HepG2 (cell line): ENCODE measurements at regions not wholly inside any gene's neighbourhood (a gene's known extent, or its start where the extent isn't known, plus 50 kb on each side); places are given as distances from the start of the nearest gene placed in this dataset.

Experiments used
- ATAC-seq: fragments of 200-7000 bp; cut with Tn5 transposase; 3 replicates; pipeline ENCODE4 v1.9.1; 2020; ENCODE audit warnings: mild to moderate bottlenecking, moderate library complexity
- BruUV-seq: library from RNA; stranded (reverse); fragments of 400-500 nt; replicated peaks from 2 replicates; lab custom pipeline; 2021; lab: Mats Ljungman, UMichigan
- CTCF ChIA-PET: fragments of 300-600 bp; formaldehyde crosslinking; extraction: SDS; loops from one replicate; lab custom pipeline; 2021; ENCODE audit warnings: low total read pairs, inconsistent platforms, low intra/inter-chr PET ratio; lab: Yijun Ruan, JAX
- POLR2A ChIA-PET: fragments of 350-600 bp; sonication (Branson Sonifier 250); formaldehyde crosslinking; loops from one replicate; lab custom pipeline; 2020; ENCODE audit warnings: antibody characterized with exemption, inconsistent platforms; lab: Yijun Ruan, JAX
- DNase-seq: peaks from one replicate; pipeline ENCODE4 v3.0.0-alpha.2; 2015; ENCODE audit warnings: low spot score
- FAIRE-seq: peaks from 3 replicates; lab custom pipeline; 2011; peaks lifted over from hg19 to GRCh38; lab: Jason Lieb, UNC
- H2AFZ ChIP-seq: one replicate; pipeline ENCODE4 v1.6.1; 2011; ENCODE audit warnings: low read length, inconsistent platforms
- H3K27ac ChIP-seq: fragments of 300-600 bp; 3 replicates; pipeline ENCODE4 v1.8.0; 2011; ENCODE audit warnings: mixed run types, mild to moderate bottlenecking, mixed read lengths, low read length, inconsistent platforms; ENCODE audit not compliant: insufficient read depth; ENCODE audit errors: extremely low read length
- H3K27me3 ChIP-seq, 2 experiments: fragments of 200-600 bp in 1 of 2; 2 replicates in 1 of 2; 3 replicates in 1 of 2; pipeline versions ENCODE4 v1.6.0 to v1.8.0; 2011; ENCODE audit warnings: low read length in 2 of 2, mild to moderate bottlenecking in 2 of 2, moderate library complexity in 2 of 2, inconsistent platforms in 1 of 2; ENCODE audit not compliant: insufficient read depth in 2 of 2, control insufficient read depth in 1 of 2
- H3K36me3 ChIP-seq, 2 experiments: fragments of 200-600 bp in 1 of 2; replicated peaks in 1 of 2; 2 replicates in 1 of 2; 3 replicates in 1 of 2; pipeline versions ENCODE4 v1.5.1 to v1.8.0; 2011; ENCODE audit warnings: low read length in 2 of 2, inconsistent platforms in 1 of 2; ENCODE audit not compliant: insufficient read depth in 2 of 2, control insufficient read depth in 1 of 2
- H3K4me1 ChIP-seq: 2 replicates; pipeline ENCODE4 v1.5.1; 2012; ENCODE audit warnings: low read length, inconsistent platforms; ENCODE audit not compliant: insufficient read depth
- H3K4me2 ChIP-seq: 2 replicates; pipeline ENCODE4 v1.6.0; 2011; ENCODE audit warnings: low read depth, low read length, inconsistent platforms
- H3K4me3 ChIP-seq, 3 experiments: fragments of 200-600 bp in 1 of 3; sonication (generic), shearing (Covaris generic) in 1 of 3; replicated peaks in 1 of 3; 2 replicates each; pipeline ENCODE4 v1.5.1; 2011 to 2016; ENCODE audit warnings: low read length in 3 of 3, inconsistent platforms in 2 of 3, low read depth in 2 of 3, mild to moderate bottlenecking in 2 of 3, control low read depth in 1 of 3, mixed read lengths in 1 of 3; ENCODE audit not compliant: insufficient read depth in 1 of 3
- H3K79me2 ChIP-seq: one replicate; pipeline ENCODE4 v1.6.1; 2011; ENCODE audit warnings: low read length, inconsistent platforms; ENCODE audit not compliant: insufficient read depth
- H3K9ac ChIP-seq: 2 replicates; pipeline ENCODE4 v1.6.0; 2011; ENCODE audit warnings: mild to moderate bottlenecking, low read depth, low read length, inconsistent platforms; ENCODE audit not compliant: insufficient read depth
- H3K9me3 ChIP-seq: 2 replicates; pipeline ENCODE4 v1.5.1; 2012; ENCODE audit warnings: mild to moderate bottlenecking, low read length
- H4K20me1 ChIP-seq: 2 replicates; pipeline ENCODE4 v1.6.0; 2011; ENCODE audit warnings: inconsistent platforms, mild to moderate bottlenecking, low read length, moderate library complexity; ENCODE audit not compliant: insufficient read depth
- AKNA ChIP-seq: sonication (generic); formaldehyde crosslinking; IDR thresholded peaks from 2 replicates; pipeline ENCODE4 v1.4.0; 2020; ENCODE audit warnings: missing genetic modification reagents, borderline replicate concordance
- ARHGAP35 ChIP-seq: sonication (generic); formaldehyde crosslinking; IDR thresholded peaks from 2 replicates; pipeline ENCODE4 v1.9.0; 2022; ENCODE audit warnings: mild to moderate bottlenecking, inconsistent platforms, moderate library complexity, missing genetic modification reagents, borderline replicate concordance
- CEBPB ChIP-seq: IDR thresholded peaks from 2 replicates; pipeline ENCODE4 v1.6.1; 2011; ENCODE audit warnings: low read depth, low read length, improper control_type of control experiment, borderline replicate concordance
- CENPT ChIP-seq: sonication (generic); formaldehyde crosslinking; IDR thresholded peaks from 2 replicates; pipeline ENCODE4 v1.8.0; 2022; ENCODE audit warnings: low read depth, mild to moderate bottlenecking, moderate library complexity, missing genetic modification reagents
- CHD2 ChIP-seq: IDR thresholded peaks from 2 replicates; pipeline ENCODE4 v1.6.1; 2011; ENCODE audit warnings: low read depth, low read length, improper control_type of control experiment
- DNMT3B ChIP-seq: conservative IDR thresholded peaks from 2 replicates; pipeline ENCODE4 v1.6.1; 2016; ENCODE audit warnings: missing biosample characterization, control low read depth
- ELF4 ChIP-seq: sonication (generic); formaldehyde crosslinking; IDR thresholded peaks from 2 replicates; pipeline ENCODE4 v1.5.0; 2020; ENCODE audit warnings: missing genetic modification reagents, mild to moderate bottlenecking, moderate library complexity, borderline replicate concordance
- NRL ChIP-seq: sonication (generic); formaldehyde crosslinking; IDR thresholded peaks from 2 replicates; pipeline ENCODE4 v1.5.0; 2020; ENCODE audit warnings: missing genetic modification reagents, mild to moderate bottlenecking, moderate library complexity, borderline replicate concordance
- SP5 ChIP-seq: IDR thresholded peaks from 2 replicates; pipeline ENCODE4 v1.6.1; 2016; ENCODE audit warnings: low read depth, borderline replicate concordance
- THAP11 ChIP-seq: IDR thresholded peaks from 2 replicates; pipeline ENCODE4 v1.6.1; 2016; ENCODE audit warnings: missing biosample characterization, missing genetic modification reagents
- THRA ChIP-seq: sonication (generic); formaldehyde crosslinking; IDR thresholded peaks from 2 replicates; pipeline ENCODE4 v1.4.0; 2020; ENCODE audit warnings: missing genetic modification reagents, borderline replicate concordance
- ZNF335 ChIP-seq: sonication (generic); formaldehyde crosslinking; IDR thresholded peaks from 2 replicates; pipeline ENCODE4 v1.4.0; 2020; ENCODE audit warnings: missing genetic modification reagents
- ZNF33A ChIP-seq: sonication (generic); formaldehyde crosslinking; IDR thresholded peaks from 2 replicates; pipeline ENCODE4 v1.5.1; 2020; ENCODE audit warnings: missing genetic modification reagents, mild to moderate bottlenecking, moderate library complexity, borderline replicate concordance
- ZNF432 ChIP-seq: sonication (generic); formaldehyde crosslinking; IDR thresholded peaks from 2 replicates; pipeline ENCODE4 v1.5.0; 2020; ENCODE audit warnings: missing genetic modification reagents, mild to moderate bottlenecking, borderline replicate concordance
- ZNF460 ChIP-seq: sonication (generic); formaldehyde crosslinking; IDR thresholded peaks from 2 replicates; pipeline ENCODE4 v1.5.1; 2020; ENCODE audit warnings: missing genetic modification reagents, mild to moderate bottlenecking, borderline replicate concordance
- ZNF672 ChIP-seq: sonication (generic); formaldehyde crosslinking; IDR thresholded peaks from 2 replicates; pipeline ENCODE4 v1.8.1; 2022; ENCODE audit warnings: missing genetic modification reagents
- ZNF766 ChIP-seq: sonication (generic); formaldehyde crosslinking; IDR thresholded peaks from 2 replicates; pipeline ENCODE4 v1.5.0; 2020; ENCODE audit warnings: missing genetic modification reagents, borderline replicate concordance
- ZSCAN9 ChIP-seq: IDR thresholded peaks from 2 replicates; pipeline ENCODE4 v1.6.1; 2016; ENCODE audit warnings: borderline replicate concordance
- WGBS: methylation state at CpG from one replicate; pipeline ENCODE4 v1.1.6; 2017; ENCODE audit warnings: low lambda C conversion rate; 5-methylcytosine and 5-hydroxymethylcytosine counted together
- in situ Hi-C: cut with HindIII; loops from 2 replicates; pipeline ENCODE4 v1.10.0; 2017; ENCODE audit warnings: low pct_unique_long_range_greater_than_20kb; ENCODE audit not compliant: extremely low pct_ligation_motif_present
- intact Hi-C: fragments of 100-400 bp; cut with micrococcal nuclease; formaldehyde crosslinking; loops from one replicate; pipeline ENCODE4 v1.10.0; 2022; ENCODE audit not compliant: unreplicated experiment
- TF ChIP-seq, protein P1 (sequence below): IDR thresholded peaks from 2 replicates; pipeline ENCODE4 v1.6.1; 2018; ENCODE audit warnings: missing genetic modification reagents

DNA sequence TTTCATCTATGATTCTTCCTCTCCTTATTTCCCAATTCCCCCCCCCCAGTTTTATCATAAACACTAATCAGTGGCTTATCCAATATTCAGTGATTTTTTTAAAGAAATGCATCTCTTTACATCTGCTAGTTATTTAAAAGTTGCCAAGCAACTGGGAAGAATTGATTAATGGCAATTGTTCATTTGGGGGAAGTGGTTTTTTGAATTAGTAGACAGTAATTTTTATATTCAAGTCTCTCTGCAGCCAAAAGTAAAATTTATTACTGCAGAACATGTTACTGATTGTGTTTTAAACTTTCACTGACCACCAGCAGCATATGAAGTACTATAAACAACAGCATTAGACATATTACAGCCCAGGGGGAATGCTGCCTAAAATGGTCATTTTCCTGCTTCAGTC lies 308.8 kb upstream of the NREP start (continued):
- TF ChIP-seq AKNA (CRISPR knock-in tag) = no peak
- no peak for TF ChIP-seq CENPT
- no peak for TF ChIP-seq ZNF766 (CRISPR knock-in tag)

DNA sequence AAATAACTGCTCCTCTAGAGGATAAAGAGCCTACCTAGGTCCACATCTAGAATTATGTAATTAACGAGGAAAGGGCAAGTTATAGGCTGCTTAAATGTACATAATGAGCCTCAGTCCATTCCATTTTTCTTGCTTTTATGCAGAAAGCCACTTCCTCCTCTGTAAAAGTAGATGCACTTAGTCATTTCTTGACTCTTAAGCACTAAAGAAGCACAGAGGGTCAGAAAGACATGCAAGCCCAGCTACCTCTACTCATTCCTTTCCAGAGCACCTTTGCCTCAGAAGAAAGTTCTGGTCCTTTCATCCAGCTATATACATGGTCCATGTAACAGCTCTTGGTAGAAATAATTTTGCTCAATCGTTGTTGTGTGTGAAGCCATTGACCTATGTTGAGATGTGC lies 308.0 kb upstream of the NREP start:
- ChIA-PET CTCF (no interaction called here), POLR2A (no interaction called here)
- H3K9ac ChIP-seq = no peak overlapping the region
- 0% methylated on average over 2 of the region's 2 CpGs for WGBS
- H3K9me3 ChIP-seq = no peaks in the 10 kb centered on the region
- H3K27me3 ChIP-seq = no peaks in the 10 kb centered on the region
- ATAC-seq (no peak), DNase-seq (no peak), FAIRE-seq (no peak)
- intact Hi-C loops (no loop called here), in situ Hi-C loops (no loop called here)
- H3K4me1 ChIP-seq = no peaks in the 10 kb centered on the region
- H3K36me3 ChIP-seq = no peaks in the 10 kb centered on the region
- H3K4me3 ChIP-seq = no peak overlapping the region
- H3K4me2 ChIP-seq = no peak overlapping the region
- no TSS peak for BruUV-seq
- H3K27ac ChIP-seq = no peak overlapping the region
- no peaks in the 10 kb centered on the region for H3K79me2 ChIP-seq
- H4K20me1 ChIP-seq = no peaks in the 10 kb centered on the region
- H2AFZ ChIP-seq = no peak overlapping the region
- TF ChIP-seq ZNF335 (CRISPR knock-in tag) (no peak), ARHGAP35 (CRISPR knock-in tag) (no peak), NRL (no peak), ZNF460 (no peak), ZNF672 (CRISPR knock-in tag) (no peak), CHD2 (no peak), THRA (CRISPR knock-in tag) (no peak), ZSCAN9 (CRISPR knock-in tag) (no peak), ZNF33A (no peak), DNMT3B (CRISPR knock-in tag) (no peak), THAP11 (CRISPR knock-in tag) (no peak), SP5 (CRISPR knock-in tag) (no peak), ELF4 (no peak), CEBPB (no peak), ZNF432 (CRISPR knock-in tag) (no peak)
- TF ChIP-seq, protein P1, sequence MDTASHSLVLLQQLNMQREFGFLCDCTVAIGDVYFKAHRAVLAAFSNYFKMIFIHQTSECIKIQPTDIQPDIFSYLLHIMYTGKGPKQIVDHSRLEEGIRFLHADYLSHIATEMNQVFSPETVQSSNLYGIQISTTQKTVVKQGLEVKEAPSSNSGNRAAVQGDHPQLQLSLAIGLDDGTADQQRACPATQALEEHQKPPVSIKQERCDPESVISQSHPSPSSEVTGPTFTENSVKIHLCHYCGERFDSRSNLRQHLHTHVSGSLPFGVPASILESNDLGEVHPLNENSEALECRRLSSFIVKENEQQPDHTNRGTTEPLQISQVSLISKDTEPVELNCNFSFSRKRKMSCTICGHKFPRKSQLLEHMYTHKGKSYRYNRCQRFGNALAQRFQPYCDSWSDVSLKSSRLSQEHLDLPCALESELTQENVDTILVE (CRISPR knock-in tag) = no peak
